GM12872 (cell line): ENCODE measurements at regions not wholly inside any gene's neighbourhood (a gene's known extent, or its start where the extent isn't known, plus 50 kb on each side); places are given as distances from the start of the nearest gene placed in this dataset.

Experiments used
- CTCF ChIP-seq: IDR thresholded peaks from 3 replicates; pipeline ENCODE4 v1.5.1; 2011; ENCODE audit warnings: low read depth, mild to moderate bottlenecking, low read length, moderate library complexity; ENCODE audit not compliant: insufficient read depth

DNA sequence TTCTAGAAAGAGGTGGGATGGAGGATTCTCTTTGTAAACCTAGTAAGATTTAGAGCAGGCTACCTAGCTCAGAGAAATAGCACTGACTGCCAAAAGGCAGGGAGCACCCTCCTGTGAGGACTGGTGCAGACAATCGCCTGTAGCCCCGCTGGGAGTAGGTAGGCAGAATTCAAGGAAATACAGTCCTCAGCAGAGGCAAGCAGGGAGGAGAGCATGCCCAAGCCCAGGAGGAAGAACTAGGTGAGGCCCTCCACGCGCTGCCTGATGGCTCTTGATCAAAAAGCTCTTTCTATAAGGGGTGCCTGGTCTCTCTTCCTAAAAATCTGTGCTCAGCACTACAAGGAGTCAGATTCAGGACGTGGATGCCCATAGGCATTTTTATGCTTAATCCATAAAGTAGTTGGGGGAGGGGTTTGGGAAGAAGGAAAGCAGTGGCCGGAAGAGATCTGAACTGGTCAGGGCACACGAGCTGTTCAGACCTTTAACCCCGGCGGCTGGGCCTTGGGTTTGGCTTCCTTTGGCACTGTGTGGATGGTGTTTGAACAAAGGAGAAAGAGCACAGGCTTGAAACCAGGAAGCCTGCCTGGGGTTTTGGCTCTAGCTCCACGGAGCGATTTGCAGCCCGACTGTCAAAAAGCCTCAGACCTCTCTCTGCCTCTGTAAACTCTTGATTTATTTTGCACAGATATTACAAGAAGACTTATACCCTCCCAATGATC lies 320.6 kb downstream of the FOXO1 start:
- TF ChIP-seq CTCF, result no peak

DNA sequence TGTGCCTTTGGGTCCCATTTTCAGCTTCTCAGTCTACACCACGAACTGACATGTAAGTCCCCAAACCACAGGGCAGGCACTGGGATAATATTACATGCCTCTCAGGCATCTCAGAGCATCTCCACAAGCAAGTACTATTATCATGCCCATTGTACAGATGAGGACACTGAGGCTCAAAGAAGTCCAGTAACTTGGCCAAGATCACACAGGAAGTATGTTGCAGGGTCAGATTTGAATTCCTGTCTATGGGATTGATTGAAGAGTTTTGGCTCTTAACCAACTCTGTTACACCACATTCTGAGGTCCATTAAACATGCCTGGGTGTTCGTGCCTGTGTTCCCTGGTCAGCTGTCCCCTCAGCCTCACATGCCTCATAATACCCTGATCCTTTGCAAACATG lies 319.8 kb downstream of the FOXO1 start:
- no peak for TF ChIP-seq CTCF

DNA sequence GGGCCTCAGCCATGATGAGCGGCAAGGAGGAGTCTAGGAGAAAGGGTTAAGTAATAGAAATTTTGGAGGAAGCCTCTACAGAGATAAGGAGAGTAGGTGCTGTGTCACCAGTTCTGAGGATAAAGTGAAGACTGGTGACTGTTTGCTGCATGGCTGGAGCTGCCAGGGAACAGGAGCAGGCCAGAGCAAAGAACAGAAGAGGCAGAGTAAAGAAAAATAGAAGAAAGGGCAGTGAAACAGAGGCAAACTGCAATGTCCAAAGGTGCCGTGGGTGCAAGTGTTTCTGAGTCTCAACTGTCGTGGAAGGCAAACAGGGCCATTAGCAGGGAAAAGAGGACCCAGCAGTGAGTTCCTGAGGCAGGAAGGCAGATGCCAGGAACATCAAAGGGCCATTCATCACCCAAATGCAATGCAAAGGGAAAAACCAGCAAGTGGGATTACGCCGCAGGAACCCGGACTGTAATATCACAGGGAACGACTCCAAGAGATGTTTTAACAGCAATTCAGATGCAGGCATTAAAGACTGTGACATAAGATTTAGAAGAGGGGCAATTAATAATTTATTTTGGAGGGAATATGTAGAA lies 318.3 kb downstream of the FOXO1 start:
- TF ChIP-seq CTCF, result no peak

DNA sequence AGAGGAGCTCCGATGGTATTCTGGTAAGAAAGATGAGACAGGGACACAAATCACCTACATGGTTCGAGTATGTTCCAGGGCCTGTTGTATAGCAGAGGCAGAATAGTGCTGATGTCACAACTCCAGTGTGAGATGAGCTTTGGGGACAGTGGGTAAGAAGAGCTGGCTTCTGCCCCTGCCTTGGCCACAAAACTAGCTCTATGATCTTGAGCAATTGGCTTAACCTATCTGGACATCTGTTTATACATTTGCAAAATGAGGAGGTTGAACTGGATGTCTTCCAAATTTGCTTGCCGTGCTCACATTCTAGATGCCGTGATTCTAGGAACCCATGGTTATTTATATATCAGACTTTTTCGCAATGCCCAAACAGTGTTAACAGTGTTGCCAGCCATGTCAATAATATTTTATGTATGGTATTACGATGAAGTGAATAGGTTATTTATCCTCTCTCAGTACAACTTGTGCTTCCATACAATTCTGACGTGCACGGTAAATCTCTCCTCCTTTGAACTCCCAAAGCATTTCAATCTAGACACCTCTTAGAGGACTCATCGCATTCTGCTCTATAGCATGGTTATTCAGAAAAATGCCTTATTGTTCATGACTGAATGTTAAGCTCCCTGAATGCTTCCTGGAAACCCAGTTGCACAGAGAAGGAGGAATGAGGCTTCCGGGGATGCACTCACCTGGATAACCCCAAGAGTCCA lies 316.0 kb downstream of the FOXO1 start:
- TF ChIP-seq CTCF, result no peak

GRCh38 chr13:40351537-40352379 lies 314.7 kb downstream of the FOXO1 start:
- no peak for TF ChIP-seq CTCF

- TF ChIP-seq CTCF, result no peak
Observed at GRCh38 chr13:40352380-40352778, 314.1 kb downstream of the FOXO1 start.

- TF ChIP-seq CTCF, result no peak
Observed at GRCh38 chr13:40352802-40353562, 313.5 kb downstream of the FOXO1 start.
